Fibroblast of gingiva (primary cell): ENCODE measurements at regions not wholly inside any gene's neighbourhood (a gene's known extent, or its start where the extent isn't known, plus 50 kb on each side); places are given as distances from the start of the nearest gene placed in this dataset.

Experiments
- DNase-seq: peaks from one replicate; pipeline ENCODE4 v3.0.0-alpha.2; 2011; ENCODE audit warnings: low read depth

GRCh38 chr6:41404182-41404845 lies 68.9 kb downstream of the NCR2 start:
- no peak for DNase-seq

GRCh38 chr6:41405941-41406727 lies 70.7 kb downstream of the NCR2 start:
- no peak for DNase-seq

DNA sequence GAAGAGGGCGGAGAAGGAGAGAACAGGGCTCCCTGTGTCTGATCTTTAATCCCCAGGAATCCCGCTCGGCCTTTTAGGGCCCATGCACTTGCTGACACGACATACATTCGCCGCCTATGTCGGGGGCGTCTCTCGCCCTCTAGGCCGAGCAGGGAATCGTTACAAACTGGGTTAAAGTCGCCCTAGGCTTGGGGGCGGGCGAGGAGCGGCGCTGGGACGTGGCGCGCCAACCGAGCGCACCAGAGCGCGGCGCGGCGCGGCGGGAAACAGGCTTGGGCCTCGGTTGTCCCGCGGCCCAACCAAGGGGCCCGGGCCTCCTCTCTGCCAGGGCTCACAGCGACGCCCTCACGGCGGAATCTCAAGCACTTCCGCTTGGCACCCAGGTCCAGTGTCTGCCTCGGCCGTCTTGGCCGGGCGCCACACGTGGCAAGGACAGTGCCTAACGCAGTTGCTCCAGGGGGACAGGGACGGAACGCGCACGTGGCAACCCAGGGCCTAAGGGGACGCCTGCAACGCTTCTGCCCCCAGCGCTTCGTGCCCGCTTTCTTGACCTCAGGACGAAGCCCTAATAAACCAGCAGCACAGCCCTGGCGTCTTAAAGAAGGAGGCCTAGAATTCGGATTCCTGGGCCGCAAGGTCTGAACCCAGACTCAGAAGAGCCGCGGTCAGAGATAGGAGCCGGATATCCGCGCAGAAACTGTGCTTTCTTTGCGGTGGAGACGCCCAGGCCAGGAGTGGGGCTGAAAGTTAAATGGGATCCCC lies 71.5 kb downstream of the NCR2 start:
- no peak for DNase-seq

GRCh38 chr6:41408576-41408975 lies 73.2 kb downstream of the NCR2 start:
- no peak for DNase-seq

GRCh38 chr6:41408982-41409381 lies 73.6 kb downstream of the NCR2 start:
- no peak for DNase-seq

- DNase-seq: no peak
Observed at GRCh38 chr6:41409489-41409888, 74.1 kb downstream of the NCR2 start.

- peak; percentile 8 for DNase-seq
Observed at GRCh38 chr6:41411961-41412360, 76.6 kb downstream of the NCR2 start.

GRCh38 chr6:41413250-41413649 lies 77.8 kb downstream of the NCR2 start:
- no peak for DNase-seq

DNA sequence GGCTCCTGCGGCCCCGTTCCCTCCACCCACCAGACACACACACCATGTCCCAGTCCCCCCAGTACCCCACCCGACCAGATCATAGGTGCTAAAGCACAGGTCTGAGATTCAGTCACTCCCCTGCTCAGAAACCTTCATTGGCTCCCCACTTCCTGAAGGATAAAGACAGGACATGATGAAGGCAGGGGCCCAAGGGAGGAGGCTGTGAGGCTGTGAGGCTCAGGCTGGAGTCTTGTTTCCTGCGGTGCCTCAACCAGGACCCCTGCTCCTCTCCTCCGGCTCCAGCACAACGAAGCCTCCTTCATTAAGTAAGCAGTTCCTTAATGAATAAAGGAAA lies 81.1 kb downstream of the NCR2 start:
- no peak for DNase-seq

- DNase-seq: no peak
Observed at GRCh38 chr6:41418741-41419140, 83.3 kb downstream of the NCR2 start.

GRCh38 chr6:41419385-41419784 lies 84.0 kb downstream of the NCR2 start:
- DNase-seq: no peak

DNA sequence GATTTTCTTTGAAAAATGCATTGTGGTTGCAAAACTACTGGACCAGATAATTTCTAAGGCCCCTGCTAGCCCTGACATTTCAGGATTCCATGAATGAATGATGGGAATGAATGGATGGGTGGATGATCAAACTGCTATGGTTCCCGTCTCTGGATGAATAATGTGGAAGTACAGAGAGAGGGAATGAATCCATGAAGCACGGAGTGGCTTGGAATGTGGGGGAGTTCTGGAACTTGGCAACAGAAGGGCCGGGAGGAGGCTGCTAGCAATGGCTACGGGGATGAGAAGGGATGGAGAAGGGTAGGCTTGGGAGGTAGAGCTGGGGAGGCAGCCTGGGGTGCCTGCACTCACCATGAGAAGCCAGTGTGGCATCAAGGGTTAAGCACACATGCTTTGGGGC lies 84.8 kb downstream of the NCR2 start:
- DNase-seq: no peak

DNA sequence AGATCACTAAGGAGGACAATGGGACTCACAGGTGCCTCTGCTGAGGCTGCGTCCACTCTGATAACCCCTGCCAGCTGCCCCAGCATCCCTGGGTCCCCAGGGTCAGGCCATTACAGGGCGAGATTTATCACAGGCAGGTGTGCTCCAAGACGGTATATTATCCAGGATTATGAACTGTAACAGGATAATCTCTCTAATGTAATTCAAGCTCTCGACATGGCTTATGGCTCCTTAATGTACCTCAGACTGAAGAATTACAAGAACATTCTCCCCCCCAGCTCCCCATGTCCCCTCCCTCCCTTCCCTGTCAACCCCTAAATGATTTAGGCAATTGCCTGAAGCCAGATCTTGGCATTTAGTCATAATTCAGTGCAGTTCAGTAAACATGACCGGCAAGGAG lies 86.8 kb downstream of the NCR2 start:
- no peak for DNase-seq

- DNase-seq: no peak
Observed at GRCh38 chr6:41423002-41423401, 87.6 kb downstream of the NCR2 start.

- DNase-seq: peak; percentile 60
Observed at GRCh38 chr6:41424370-41425058, 89.1 kb downstream of the NCR2 start.

DNA sequence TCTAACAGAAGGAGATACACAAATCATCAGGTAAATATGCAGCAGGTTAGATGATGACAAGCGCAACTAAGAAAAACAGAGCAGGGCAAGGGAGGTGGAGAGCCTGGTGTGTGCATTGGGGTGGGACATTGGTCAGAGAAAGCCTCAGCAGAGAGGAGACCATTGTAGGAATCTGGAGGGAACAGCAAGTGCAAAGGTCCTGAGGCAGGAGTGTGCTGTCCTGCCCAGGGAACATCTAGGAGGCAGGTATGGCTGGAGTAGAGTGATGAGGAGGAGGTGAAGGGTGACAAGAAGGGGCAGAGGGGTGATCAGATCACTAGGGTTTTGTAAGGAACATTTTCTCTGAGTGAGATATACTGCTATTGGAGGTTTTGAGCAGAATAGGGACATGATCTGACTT lies 90.1 kb downstream of the NCR2 start:
- no peak for DNase-seq

GRCh38 chr6:41426438-41426851 lies 91.0 kb downstream of the NCR2 start:
- no peak for DNase-seq

GRCh38 chr6:41426888-41427641 lies 91.7 kb downstream of the NCR2 start:
- no peak for DNase-seq

- DNase-seq: no peak
Observed at GRCh38 chr6:41427642-41428335, 92.4 kb downstream of the NCR2 start.

DNA sequence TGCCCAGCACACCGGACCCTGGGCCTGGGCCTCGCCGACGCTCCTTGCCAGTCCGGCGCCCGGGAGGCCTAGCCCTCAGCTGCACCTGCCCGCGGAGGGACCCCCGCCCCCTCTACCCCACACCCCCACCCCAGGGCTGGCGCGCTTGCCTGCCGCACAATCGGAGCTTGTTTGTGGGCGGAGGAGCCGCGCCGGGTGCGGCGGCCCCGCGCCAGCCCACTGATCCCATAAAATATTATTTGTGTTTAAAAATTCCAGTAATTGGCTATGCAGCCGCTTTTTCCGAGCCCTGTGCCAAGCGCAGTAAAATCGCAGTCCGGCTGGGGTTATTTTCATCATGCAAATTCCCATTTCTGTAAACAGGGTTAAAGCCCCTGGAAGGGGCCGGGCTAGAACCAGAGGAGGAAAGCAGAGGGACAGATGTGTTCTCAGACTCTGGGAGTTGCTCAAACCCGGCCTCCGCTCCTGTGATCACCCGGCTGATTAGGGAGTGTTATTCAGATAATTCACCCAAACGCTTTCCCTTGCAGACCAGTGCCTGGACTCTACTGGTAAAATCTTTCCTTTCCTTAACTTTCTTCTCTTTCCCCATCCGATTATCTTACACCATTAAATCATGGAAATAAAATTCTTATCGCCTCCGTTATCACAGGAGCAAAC lies 93.1 kb downstream of the NCR2 start:
- DNase-seq: no peak

GRCh38 chr6:41428996-41429421 lies 93.6 kb downstream of the NCR2 start:
- no peak for DNase-seq
